Thoracic aorta (tissue), 2 donors: ENCODE measurements at regions not wholly inside any gene's neighbourhood (a gene's known extent, or its start where the extent isn't known, plus 50 kb on each side); places are given as distances from the start of the nearest gene placed in this dataset.

Experiments
- ATAC-seq: fragments of 150-250 bp; one replicate; pipeline ENCODE4 v1.8.0; 2017; ENCODE audit warnings: low read depth; ENCODE audit not compliant: insufficient number of reproducible peaks, low FRiP score
- DNase-seq: peaks from one replicate; pipeline ENCODE4 v3.0.0-alpha.2; 2020; ENCODE audit warnings: low spot score
- H3K27ac ChIP-seq, 2 donors: fragments of 200-600 bp; sonication (generic); 1 replicate in 1 of 2; 2 replicates in 1 of 2; pipeline ENCODE4 v1.5.1; 2016; ENCODE audit warnings: mild to moderate bottlenecking in 2 of 2, moderate library complexity in 2 of 2
- H3K27me3 ChIP-seq: fragments of 200-600 bp; sonication (generic); replicated peaks from 2 replicates; pipeline ENCODE4 v1.6.0; 2016; ENCODE audit warnings: mild to moderate bottlenecking; ENCODE audit not compliant: insufficient read depth
- H3K36me3 ChIP-seq: fragments of 200-600 bp; sonication (generic); one replicate; pipeline ENCODE4 v1.5.1; 2016
- H3K4me1 ChIP-seq, 2 donors: fragments of 200-600 bp; sonication (generic); 1 replicate in 1 of 2; 2 replicates in 1 of 2; pipeline versions ENCODE4 v1.5.1 to v1.6.0; 2016; ENCODE audit warnings: low read depth in 2 of 2, mild to moderate bottlenecking in 1 of 2; ENCODE audit not compliant: control insufficient read depth in 1 of 2
- H3K4me3 ChIP-seq: fragments of 200-600 bp; sonication (generic); 2 replicates; pipeline ENCODE4 v1.5.1; 2016; ENCODE audit warnings: mild to moderate bottlenecking
- H3K9me3 ChIP-seq: fragments of 200-600 bp; sonication (generic); 2 replicates; pipeline ENCODE4 v1.5.1; 2016
- TF ChIP-seq, protein P1 (sequence below): fragments of 200-600 bp; sonication (generic); IDR thresholded peaks from one replicate; pipeline ENCODE4 v1.5.1; 2019; ENCODE audit warnings: antibody characterized with exemption

GRCh38 chr7:118747473-118747872 is 523.0 kb downstream of the ANKRD7 start:
- no peak for ATAC-seq
- Histone ChIP-seq H3K9me3 (no peaks in the 10 kb centered on the region), H3K27me3 (no peaks in the 10 kb centered on the region), H3K27ac (no peak overlapping the region), H3K36me3 (no peaks in the 10 kb centered on the region), H3K4me1 (no peaks in the 10 kb centered on the region), H3K4me3 (no peak overlapping the region)
- DNase-seq = no peak
- TF ChIP-seq, protein P1, sequence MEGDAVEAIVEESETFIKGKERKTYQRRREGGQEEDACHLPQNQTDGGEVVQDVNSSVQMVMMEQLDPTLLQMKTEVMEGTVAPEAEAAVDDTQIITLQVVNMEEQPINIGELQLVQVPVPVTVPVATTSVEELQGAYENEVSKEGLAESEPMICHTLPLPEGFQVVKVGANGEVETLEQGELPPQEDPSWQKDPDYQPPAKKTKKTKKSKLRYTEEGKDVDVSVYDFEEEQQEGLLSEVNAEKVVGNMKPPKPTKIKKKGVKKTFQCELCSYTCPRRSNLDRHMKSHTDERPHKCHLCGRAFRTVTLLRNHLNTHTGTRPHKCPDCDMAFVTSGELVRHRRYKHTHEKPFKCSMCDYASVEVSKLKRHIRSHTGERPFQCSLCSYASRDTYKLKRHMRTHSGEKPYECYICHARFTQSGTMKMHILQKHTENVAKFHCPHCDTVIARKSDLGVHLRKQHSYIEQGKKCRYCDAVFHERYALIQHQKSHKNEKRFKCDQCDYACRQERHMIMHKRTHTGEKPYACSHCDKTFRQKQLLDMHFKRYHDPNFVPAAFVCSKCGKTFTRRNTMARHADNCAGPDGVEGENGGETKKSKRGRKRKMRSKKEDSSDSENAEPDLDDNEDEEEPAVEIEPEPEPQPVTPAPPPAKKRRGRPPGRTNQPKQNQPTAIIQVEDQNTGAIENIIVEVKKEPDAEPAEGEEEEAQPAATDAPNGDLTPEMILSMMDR = no peak

DNA sequence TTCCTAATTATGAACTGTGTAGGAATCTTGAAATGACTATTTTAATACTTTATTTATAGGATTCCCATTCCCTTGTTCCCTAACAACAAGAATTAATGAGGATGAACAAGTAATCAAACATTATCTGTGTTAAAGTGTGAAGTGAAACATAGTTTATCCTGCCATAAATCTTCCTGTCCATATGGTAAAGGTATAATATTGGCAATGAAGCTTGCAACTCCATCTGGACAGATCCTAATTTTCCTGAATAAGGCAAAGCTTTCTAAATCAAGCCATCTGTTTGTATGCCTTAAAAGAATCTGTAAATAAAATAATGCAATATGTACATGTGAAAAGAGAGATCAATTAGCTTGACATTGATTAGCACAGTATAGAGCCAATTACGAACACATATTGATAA is 529.0 kb downstream of the ANKRD7 start:
- Histone ChIP-seq H3K4me3 (no peak overlapping the region), H3K9me3 (no peaks in the 10 kb centered on the region), H3K27me3 (no peaks in the 10 kb centered on the region), H3K27ac (no peak overlapping the region), H3K4me1 (no peaks in the 10 kb centered on the region), H3K36me3 (no peaks in the 10 kb centered on the region)
- ATAC-seq = no peak
- TF ChIP-seq, protein P1 = no peak
- no peak for DNase-seq

- H3K9me3 ChIP-seq = no peaks in the 10 kb centered on the region
- DNase-seq = no peak
- no peak overlapping the region for H3K4me3 ChIP-seq
- H3K27ac ChIP-seq = no peak overlapping the region
- ATAC-seq = no peak
- no peaks in the 10 kb centered on the region for H3K36me3 ChIP-seq
- H3K27me3 ChIP-seq = no peaks in the 10 kb centered on the region
- TF ChIP-seq, protein P1 = no peak
- no peaks in the 10 kb centered on the region for H3K4me1 ChIP-seq
Measured at GRCh38 chr7:118754608-118755007, 530.1 kb downstream of the ANKRD7 start.

DNA sequence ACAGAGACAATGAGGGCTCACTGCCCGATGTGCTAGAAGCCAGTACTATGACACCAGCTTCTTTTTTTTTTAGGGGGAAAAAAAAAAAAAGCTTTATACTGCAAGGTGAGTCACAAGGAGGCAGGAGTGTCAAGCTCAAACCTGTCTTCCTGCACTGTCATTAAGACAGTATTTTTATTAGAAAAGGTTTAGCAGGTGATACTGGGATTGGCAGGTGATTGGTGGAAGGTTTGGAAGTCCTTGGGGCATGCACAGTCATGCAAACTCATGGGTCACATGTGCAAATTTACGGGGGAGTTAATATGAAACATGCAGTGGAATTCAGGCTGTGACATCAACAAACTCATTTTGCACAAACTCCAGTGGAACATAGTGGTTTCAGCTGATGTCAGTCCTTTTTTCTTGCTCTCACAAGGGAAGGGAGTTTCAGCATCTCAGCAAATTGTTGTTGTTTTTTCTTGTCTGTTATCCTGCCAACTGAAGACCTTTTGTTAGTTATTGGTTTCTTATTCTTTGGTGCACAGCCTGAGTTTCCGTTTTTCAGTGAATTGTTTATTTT is 530.6 kb downstream of the ANKRD7 start:
- no peak for ATAC-seq
- Histone ChIP-seq H3K9me3 (no peaks in the 10 kb centered on the region), H3K4me3 (no peak overlapping the region), H3K4me1 (no peaks in the 10 kb centered on the region), H3K27me3 (no peaks in the 10 kb centered on the region), H3K27ac (no peak overlapping the region), H3K36me3 (no peaks in the 10 kb centered on the region)
- DNase-seq = no peak
- TF ChIP-seq, protein P1 = no peak

GRCh38 chr7:118757066-118757465 is 532.6 kb downstream of the ANKRD7 start:
- TF ChIP-seq, protein P1 = no peak
- Histone ChIP-seq H3K36me3 (no peaks in the 10 kb centered on the region), H3K4me3 (no peak overlapping the region), H3K4me1 (no peaks in the 10 kb centered on the region), H3K27ac (no peak overlapping the region), H3K9me3 (no peaks in the 10 kb centered on the region), H3K27me3 (no peaks in the 10 kb centered on the region)
- no peak for ATAC-seq
- no peak for DNase-seq
